H9 (cell line): ENCODE measurements at regions not wholly inside any gene's neighbourhood (a gene's known extent, or its start where the extent isn't known, plus 50 kb on each side); places are given as distances from the start of the nearest gene placed in this dataset.

ENCODE experiments used
- DNase-seq: peaks from one replicate; pipeline ENCODE4 v3.0.0-alpha.2; 2017
- H2AFZ ChIP-seq: one replicate; pipeline ENCODE4 v1.6.1; 2013; ENCODE audit warnings: mild to moderate bottlenecking, low read length, control low read depth, moderate library complexity
- H2AK5ac ChIP-seq: 2 replicates; pipeline ENCODE4 v1.6.1; 2013; ENCODE audit warnings: low read length, control low read depth, mixed read lengths; ENCODE audit not compliant: insufficient read length
- H2BK120ac ChIP-seq: one replicate; pipeline ENCODE4 v1.6.1; 2013; ENCODE audit warnings: low read depth, mild to moderate bottlenecking, low read length, control low read depth, inconsistent platforms; ENCODE audit not compliant: poor library complexity, severe bottlenecking
- H2BK12ac ChIP-seq: 2 replicates; pipeline ENCODE4 v1.6.1; 2013; ENCODE audit warnings: low read length, control low read depth, mixed read lengths, low read depth; ENCODE audit not compliant: insufficient read length
- H2BK15ac ChIP-seq: 2 replicates; pipeline ENCODE4 v1.6.1; 2013; ENCODE audit warnings: low read depth, low read length, control low read depth
- H2BK20ac ChIP-seq: one replicate; pipeline ENCODE4 v1.6.1; 2013; ENCODE audit warnings: low read depth, mild to moderate bottlenecking, low read length, control low read depth, inconsistent platforms; ENCODE audit not compliant: poor library complexity, severe bottlenecking
- H2BK5ac ChIP-seq: 2 replicates; pipeline ENCODE4 v1.6.1; 2013; ENCODE audit warnings: low read length, control low read depth, mixed read lengths; ENCODE audit not compliant: insufficient read length
- H3K14ac ChIP-seq: 2 replicates; pipeline ENCODE4 v1.6.1; 2013; ENCODE audit warnings: low read length, control low read depth; ENCODE audit not compliant: insufficient read depth
- H3K18ac ChIP-seq: 2 replicates; pipeline ENCODE4 v1.6.1; 2013; ENCODE audit warnings: low read depth, mild to moderate bottlenecking, mixed read lengths, low read length, control low read depth; ENCODE audit not compliant: insufficient read length
- H3K23ac ChIP-seq: 2 replicates; pipeline ENCODE4 v1.6.1; 2013; ENCODE audit warnings: low read length, control low read depth, mixed read lengths, low read depth; ENCODE audit not compliant: insufficient read length
- H3K23me2 ChIP-seq: 2 replicates; pipeline ENCODE4 v1.6.1; 2013; ENCODE audit warnings: low read depth, mild to moderate bottlenecking, mixed read lengths, low read length, control low read depth; ENCODE audit not compliant: insufficient read length, poor library complexity, severe bottlenecking
- H3K27ac ChIP-seq: 2 replicates; pipeline ENCODE4 v1.5.1; 2013; ENCODE audit warnings: low read length, control low read depth, mixed read lengths, low read depth; ENCODE audit not compliant: insufficient read length
- H3K27me3 ChIP-seq: 2 replicates; pipeline ENCODE4 v1.6.1; 2013; ENCODE audit warnings: low read length, control low read depth, inconsistent platforms; ENCODE audit not compliant: insufficient read depth
- H3K4ac ChIP-seq: 2 replicates; pipeline ENCODE4 v1.6.1; 2013; ENCODE audit warnings: low read depth, mild to moderate bottlenecking, control low read depth, inconsistent platforms, low read length, moderate library complexity
- H3K4me1 ChIP-seq: 2 replicates; pipeline ENCODE4 v1.6.1; 2013; ENCODE audit warnings: low read length, control low read depth, inconsistent platforms; ENCODE audit not compliant: insufficient read depth
- H3K4me2 ChIP-seq: 2 replicates; pipeline ENCODE4 v1.6.1; 2013; ENCODE audit warnings: low read length, control low read depth, mixed read lengths; ENCODE audit not compliant: insufficient read length, insufficient read depth
- H3K56ac ChIP-seq: 2 replicates; pipeline ENCODE4 v1.6.1; 2013; ENCODE audit warnings: low read depth, mild to moderate bottlenecking, mixed read lengths, low read length, control low read depth; ENCODE audit not compliant: insufficient read length
- H3K79me1 ChIP-seq: 2 replicates; pipeline ENCODE4 v1.6.1; 2013; ENCODE audit warnings: low read depth, mild to moderate bottlenecking, moderate library complexity, low read length, control low read depth, inconsistent platforms; ENCODE audit not compliant: insufficient read depth, poor library complexity, severe bottlenecking
- H3K79me2 ChIP-seq: 2 replicates; pipeline ENCODE4 v1.6.1; 2013; ENCODE audit warnings: low read length, control low read depth, inconsistent platforms; ENCODE audit not compliant: insufficient read depth
- H3K9ac ChIP-seq: 2 replicates; pipeline ENCODE4 v1.6.1; 2013; ENCODE audit warnings: low read length, control low read depth, mixed read lengths; ENCODE audit not compliant: insufficient read length; ENCODE audit errors: extremely low read depth
- H3K9me3 ChIP-seq: one replicate; pipeline ENCODE4 v1.6.1; 2013; ENCODE audit warnings: low read depth, low read length, inconsistent platforms; ENCODE audit not compliant: control insufficient read depth
- H3T11ph ChIP-seq: one replicate; pipeline ENCODE4 v1.6.1; 2013; ENCODE audit warnings: mild to moderate bottlenecking, low read length, control low read depth, inconsistent platforms
- H4K20me1 ChIP-seq: one replicate; pipeline ENCODE4 v1.6.1; 2013; ENCODE audit not compliant: control insufficient read depth, insufficient read length, insufficient read depth
- H4K5ac ChIP-seq: 2 replicates; pipeline ENCODE4 v1.6.1; 2013; ENCODE audit warnings: low read depth, mild to moderate bottlenecking, mixed read lengths, low read length, control low read depth; ENCODE audit not compliant: insufficient read length
- H4K8ac ChIP-seq: replicated peaks from 2 replicates; pipeline ENCODE4 v1.6.1; 2013; ENCODE audit warnings: low read length, control low read depth, mixed read lengths, low read depth; ENCODE audit not compliant: insufficient read length
- H4K91ac ChIP-seq: 2 replicates; pipeline ENCODE4 v1.6.1; 2013; ENCODE audit warnings: low read depth, mild to moderate bottlenecking, moderate library complexity, mixed read lengths, low read length, control low read depth; ENCODE audit not compliant: insufficient read length
- H3K27ac Mint-ChIP-seq, 3 experiments: 2 replicates in 2 of 3; 3 replicates in 1 of 3; pipeline ENCODE4 v1.8.0; 2020 to 2021; ENCODE audit warnings: mixed read lengths in 3 of 3, mild to moderate bottlenecking in 1 of 3, moderate library complexity in 1 of 3
- H3K27me3 Mint-ChIP-seq: 2 replicates; pipeline ENCODE4 v1.8.0; 2021; ENCODE audit warnings: low read depth, mild to moderate bottlenecking, moderate library complexity, mixed read lengths
- H3K36me3 Mint-ChIP-seq, 3 experiments: 2 replicates in 2 of 3; 3 replicates in 1 of 3; pipeline ENCODE4 v1.8.0; 2020 to 2021; ENCODE audit warnings: low read depth in 3 of 3, mixed read lengths in 3 of 3; ENCODE audit not compliant: insufficient read depth in 1 of 3
- H3K4me1 Mint-ChIP-seq, 2 experiments: 2 replicates each; pipeline ENCODE4 v1.8.0; 2020; ENCODE audit warnings: mixed read lengths in 2 of 2
- H3K4me3 Mint-ChIP-seq, 2 experiments: 2 replicates in 1 of 2; 3 replicates in 1 of 2; pipeline ENCODE4 v1.8.0; 2020 to 2021; ENCODE audit warnings: mild to moderate bottlenecking in 2 of 2, mixed read lengths in 2 of 2, moderate library complexity in 1 of 2
- H3K9me3 Mint-ChIP-seq, 2 experiments: 2 replicates in 1 of 2; 3 replicates in 1 of 2; pipeline ENCODE4 v1.8.0; 2020; ENCODE audit warnings: mild to moderate bottlenecking in 2 of 2, mixed read lengths in 2 of 2, moderate library complexity in 1 of 2
- WGBS: extraction: QIAGEN DNeasy Blood & Tissue Kit; methylation state at CpG from one replicate; pipeline ENCODE4 v1.1.7; 2013; ENCODE audit warnings: missing lambda C conversion rate, low lambda C conversion rate, mixed read lengths; ENCODE audit not compliant: insufficient read length; ENCODE audit errors: extremely low coverage; 5-methylcytosine and 5-hydroxymethylcytosine counted together
- TF ChIP-seq, protein P1 (sequence below): fragments of 200-600 bp; sonication (generic); conservative IDR thresholded peaks from 3 replicates; pipeline ENCODE4 v1.8.0; 2021; ENCODE audit warnings: antibody characterized with exemption, mild to moderate bottlenecking

DNA sequence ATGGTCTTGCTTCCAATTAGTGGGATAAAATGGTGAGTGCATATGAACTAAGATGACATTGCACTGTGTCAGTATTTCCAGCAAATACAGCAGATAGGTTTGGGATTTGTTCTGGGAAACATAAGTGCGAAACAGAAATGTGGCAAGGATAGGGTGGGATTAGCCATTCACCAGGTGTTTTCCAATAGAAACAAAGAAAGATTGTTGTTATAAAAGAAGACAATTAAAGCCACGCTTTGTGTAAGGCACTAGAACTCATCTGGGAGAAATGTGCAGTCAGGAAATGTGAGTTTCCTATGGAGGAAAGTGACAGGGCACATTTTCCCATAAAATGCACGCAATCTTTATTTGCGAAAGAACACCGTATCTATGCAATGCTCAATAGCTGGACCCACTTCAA lies 1547.8 kb downstream of the EFNB2 start:
- WGBS = no CpG with 5 or more reads among the region's 5 CpGs
- no peak overlapping the region for H3K27ac ChIP-seq
- no peaks in the 10 kb centered on the region for H3K4me1 Mint-ChIP-seq

More for the DNA sequence above, 1547.8 kb downstream of the EFNB2 start:
- H3K9me3 Mint-ChIP-seq = no peaks in the 10 kb centered on the region
- Histone ChIP-seq H2BK12ac (no peak overlapping the region), H4K8ac (no peak overlapping the region), H4K91ac (no peak overlapping the region), H3K79me1 (no peaks in the 10 kb centered on the region), H2BK15ac (no peak overlapping the region), H3K56ac (no peak overlapping the region), H3K4me1 (no peaks in the 10 kb centered on the region), H2AFZ (no peak overlapping the region), H4K5ac (no peak overlapping the region), H3K9me3 (no peaks in the 10 kb centered on the region), H3K27me3 (no peaks in the 10 kb centered on the region), H3K18ac (no peak overlapping the region), H3K14ac (no peak overlapping the region), H3K4me2 (no peak overlapping the region), H2BK5ac (no peak overlapping the region), H3K23ac (no peak overlapping the region), H2BK20ac (no peak overlapping the region), H2BK120ac (no peak overlapping the region), H3K4ac (no peak overlapping the region), H4K20me1 (no peaks in the 10 kb centered on the region), H3K79me2 (no peaks in the 10 kb centered on the region), H3K23me2 (no peaks in the 10 kb centered on the region), H3K9ac (no peak overlapping the region), H3T11ph (no peak overlapping the region), H2AK5ac (no peak overlapping the region)
- H3K27ac Mint-ChIP-seq = no peak overlapping the region
- TF ChIP-seq, protein P1, sequence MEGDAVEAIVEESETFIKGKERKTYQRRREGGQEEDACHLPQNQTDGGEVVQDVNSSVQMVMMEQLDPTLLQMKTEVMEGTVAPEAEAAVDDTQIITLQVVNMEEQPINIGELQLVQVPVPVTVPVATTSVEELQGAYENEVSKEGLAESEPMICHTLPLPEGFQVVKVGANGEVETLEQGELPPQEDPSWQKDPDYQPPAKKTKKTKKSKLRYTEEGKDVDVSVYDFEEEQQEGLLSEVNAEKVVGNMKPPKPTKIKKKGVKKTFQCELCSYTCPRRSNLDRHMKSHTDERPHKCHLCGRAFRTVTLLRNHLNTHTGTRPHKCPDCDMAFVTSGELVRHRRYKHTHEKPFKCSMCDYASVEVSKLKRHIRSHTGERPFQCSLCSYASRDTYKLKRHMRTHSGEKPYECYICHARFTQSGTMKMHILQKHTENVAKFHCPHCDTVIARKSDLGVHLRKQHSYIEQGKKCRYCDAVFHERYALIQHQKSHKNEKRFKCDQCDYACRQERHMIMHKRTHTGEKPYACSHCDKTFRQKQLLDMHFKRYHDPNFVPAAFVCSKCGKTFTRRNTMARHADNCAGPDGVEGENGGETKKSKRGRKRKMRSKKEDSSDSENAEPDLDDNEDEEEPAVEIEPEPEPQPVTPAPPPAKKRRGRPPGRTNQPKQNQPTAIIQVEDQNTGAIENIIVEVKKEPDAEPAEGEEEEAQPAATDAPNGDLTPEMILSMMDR = no peak
- no peaks in the 10 kb centered on the region for H3K36me3 Mint-ChIP-seq
- no peaks in the 10 kb centered on the region for H3K27me3 Mint-ChIP-seq
- no peak overlapping the region for H3K4me3 Mint-ChIP-seq
- no peak for DNase-seq
